ENCODE measurements at regions not wholly inside any gene's neighbourhood (a gene's known extent, or its start where the extent isn't known, plus 50 kb on each side); places are given as distances from the start of the nearest gene placed in this dataset.

GRCh38 chr7:136194878-136195277, 217.7 kb upstream of the MTPN start:
- 0 out of 2 replicates have a peak, but pooled peaks cover 8% of the 10 kb centered on the region for H3K36me3 Mint-ChIP-seq (ENCODE audit: low read depth)
- no peak for TF ChIP-seq CTCF (IDR thresholded peaks at IDR 0.05)
- no peaks in the 10 kb centered on the region for H3K4me1 Mint-ChIP-seq (ENCODE audit: low read depth)
- DNase-seq, result no peak
- no peak overlapping the region for H3K27ac Mint-ChIP-seq
- peaks cover 45% of the 10 kb centered on the region for H3K9me3 Mint-ChIP-seq
- no peak overlapping the region for H3K4me3 Mint-ChIP-seq
- no peaks in the 10 kb centered on the region; the same call in 1 of the 2 replicates for H3K27me3 Mint-ChIP-seq (ENCODE audit: insufficient read depth)

- peaks cover 38% of the 10 kb centered on the region for H3K9me3 Mint-ChIP-seq
- no peaks in the 10 kb centered on the region for H3K4me1 Mint-ChIP-seq (ENCODE audit: low read depth)
- H3K4me3 Mint-ChIP-seq, result no peak overlapping the region
- TF ChIP-seq CTCF (IDR thresholded peaks at IDR 0.05), result no peak
- H3K27me3 Mint-ChIP-seq (ENCODE audit: insufficient read depth), result no peaks in the 10 kb centered on the region; the same call in 1 of the 2 replicates
- H3K36me3 Mint-ChIP-seq (ENCODE audit: low read depth), result 0 out of 2 replicates have a peak, but pooled peaks cover 3% of the 10 kb centered on the region
- H3K27ac Mint-ChIP-seq, result no peak overlapping the region
- no peak for DNase-seq
Observed at GRCh38 chr7:136193940-136194339, 216.8 kb upstream of the MTPN start.

GRCh38 chr7:136189506-136189998, 212.4 kb upstream of the MTPN start:
- no peaks in the 10 kb centered on the region for H3K36me3 Mint-ChIP-seq (ENCODE audit: low read depth)
- peaks cover 26% of the 10 kb centered on the region for H3K9me3 Mint-ChIP-seq
- TF ChIP-seq CTCF (IDR thresholded peaks at IDR 0.05), result no peak
- no peaks in the 10 kb centered on the region for H3K4me1 Mint-ChIP-seq (ENCODE audit: low read depth)
- H3K27ac Mint-ChIP-seq, result no peak overlapping the region
- DNase-seq, result no peak
- H3K27me3 Mint-ChIP-seq (ENCODE audit: insufficient read depth), result no peaks in the 10 kb centered on the region; the same call in 1 of the 2 replicates
- H3K4me3 Mint-ChIP-seq, result no peak overlapping the region

DNA sequence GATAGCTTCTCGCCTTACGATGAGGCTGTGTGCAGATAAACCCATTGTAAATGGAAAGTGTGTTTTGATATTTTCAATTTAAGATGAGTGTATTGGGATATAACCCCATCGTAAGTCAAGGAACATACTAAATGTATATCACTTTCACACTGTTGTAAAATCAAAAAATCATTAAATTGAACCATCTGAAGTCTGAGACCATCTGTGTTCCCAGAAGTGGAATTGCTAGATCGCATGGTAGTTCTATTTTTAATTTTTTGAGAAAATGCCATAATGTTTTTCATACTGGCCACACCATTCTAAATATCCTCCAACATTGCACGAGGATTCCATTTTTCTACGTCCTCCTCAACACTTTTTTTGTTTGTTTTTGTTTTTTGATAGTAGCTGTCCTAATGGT, 209.1 kb upstream of the MTPN start:
- no peak for TF ChIP-seq CTCF (IDR thresholded peaks at IDR 0.05)
- DNase-seq, result no peak
- no peak overlapping the region for H3K27ac Mint-ChIP-seq
- no peaks in the 10 kb centered on the region for H3K4me1 Mint-ChIP-seq (ENCODE audit: low read depth)
- H3K27me3 Mint-ChIP-seq (ENCODE audit: insufficient read depth), result no peaks in the 10 kb centered on the region; the same call in 1 of the 2 replicates
- H3K9me3 Mint-ChIP-seq, result peaks cover 30% of the 10 kb centered on the region
- no peak overlapping the region for H3K4me3 Mint-ChIP-seq
- no peaks in the 10 kb centered on the region for H3K36me3 Mint-ChIP-seq (ENCODE audit: low read depth)

DNA sequence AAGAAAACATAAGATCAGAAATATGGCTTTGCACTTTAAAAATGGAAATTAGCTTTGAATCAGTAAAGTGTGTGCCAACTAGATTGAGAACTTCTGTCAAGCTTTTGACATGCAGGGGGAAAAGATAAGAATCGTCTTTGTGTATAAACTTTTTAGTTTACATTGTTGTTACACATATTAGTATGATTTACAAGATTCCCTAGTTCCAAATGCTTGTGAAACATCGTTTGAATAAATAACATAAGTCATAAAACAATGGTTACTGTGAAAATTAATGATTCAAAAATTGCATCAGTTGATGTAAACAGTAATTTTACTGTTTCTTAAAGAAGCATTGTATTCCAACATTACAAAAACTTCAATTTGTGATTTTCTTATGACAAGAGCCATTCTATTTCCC, 207.6 kb upstream of the MTPN start:
- H3K36me3 Mint-ChIP-seq (ENCODE audit: low read depth), result no peaks in the 10 kb centered on the region
- no peak for TF ChIP-seq CTCF (IDR thresholded peaks at IDR 0.05)
- H3K27ac Mint-ChIP-seq, result no peak overlapping the region
- H3K4me1 Mint-ChIP-seq (ENCODE audit: low read depth), result no peaks in the 10 kb centered on the region
- no peak overlapping the region for H3K4me3 Mint-ChIP-seq
- no peak for DNase-seq
- peaks cover 25% of the 10 kb centered on the region for H3K9me3 Mint-ChIP-seq
- H3K27me3 Mint-ChIP-seq (ENCODE audit: insufficient read depth), result no peaks in the 10 kb centered on the region; the same call in 1 of the 2 replicates

DNA sequence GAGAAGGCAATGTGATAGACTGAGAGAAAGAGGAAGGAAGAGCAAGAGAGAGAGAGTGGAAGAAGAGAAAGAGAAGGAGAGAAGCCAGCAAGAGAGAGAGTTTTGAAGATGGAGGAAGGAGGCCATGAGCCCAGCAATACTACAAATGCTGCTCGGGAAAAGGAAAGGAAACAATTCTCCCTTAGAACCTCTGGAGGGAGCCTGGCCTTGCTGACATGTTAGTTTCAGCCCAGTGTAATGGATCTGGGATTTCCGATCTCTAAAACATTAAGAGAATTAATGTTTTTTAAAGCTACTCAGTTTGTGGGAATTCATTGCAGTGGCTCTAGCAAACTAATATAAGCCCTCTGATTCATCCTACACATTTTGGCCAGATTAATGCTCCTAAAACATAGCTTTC, 206.8 kb upstream of the MTPN start:
- Mint-ChIP-seq H3K36me3 (ENCODE audit: low read depth) (no peaks in the 10 kb centered on the region), H3K27me3 (ENCODE audit: insufficient read depth) (no peaks in the 10 kb centered on the region; the same call in 1 of the 2 replicates), H3K4me3 (no peak overlapping the region), H3K27ac (no peak overlapping the region), H3K4me1 (ENCODE audit: low read depth) (no peaks in the 10 kb centered on the region), H3K9me3 (peaks cover 24% of the 10 kb centered on the region; the same call in 1 of the 2 replicates)
- TF ChIP-seq CTCF (IDR thresholded peaks at IDR 0.05), result no peak; the same call in 1 of the 2 replicates
- no peak for DNase-seq
